Endothelial cell (in vitro differentiated cells): ENCODE measurements at regions not wholly inside any gene's neighbourhood (a gene's known extent, or its start where the extent isn't known, plus 50 kb on each side); places are given as distances from the start of the nearest gene placed in this dataset.

Source experiments
- DNase-seq: peaks from one replicate; pipeline ENCODE4 v3.0.0; 2021; ENCODE audit warnings: low spot score
- H3K27ac Mint-ChIP-seq: one replicate; pipeline ENCODE4 v1.8.0; 2021; ENCODE audit warnings: mixed read lengths, inconsistent platforms; ENCODE audit not compliant: unreplicated experiment
- H3K27me3 Mint-ChIP-seq: one replicate; pipeline ENCODE4 v1.8.0; 2021; ENCODE audit warnings: mild to moderate bottlenecking, moderate library complexity, mixed read lengths, inconsistent platforms; ENCODE audit not compliant: unreplicated experiment
- H3K36me3 Mint-ChIP-seq: one replicate; pipeline ENCODE4 v1.8.0; 2021; ENCODE audit warnings: mild to moderate bottlenecking, low read depth, mixed read lengths, inconsistent platforms; ENCODE audit not compliant: unreplicated experiment
- H3K4me1 Mint-ChIP-seq: one replicate; pipeline ENCODE4 v1.8.0; 2021; ENCODE audit warnings: mild to moderate bottlenecking, mixed read lengths, inconsistent platforms; ENCODE audit not compliant: unreplicated experiment
- H3K4me3 Mint-ChIP-seq: one replicate; pipeline ENCODE4 v1.8.0; 2021; ENCODE audit warnings: mild to moderate bottlenecking, mixed read lengths, inconsistent platforms; ENCODE audit not compliant: unreplicated experiment
- H3K9me3 Mint-ChIP-seq: one replicate; pipeline ENCODE4 v1.8.0; 2021; ENCODE audit warnings: mixed read lengths, inconsistent platforms; ENCODE audit not compliant: unreplicated experiment
- CTCF ChIP-seq: fragments of 200-600 bp; sonication (generic); IDR thresholded peaks from one replicate; pipeline ENCODE4 v1.5.0; 2021; ENCODE audit warnings: antibody characterized with exemption; ENCODE audit not compliant: unreplicated experiment

- Mint-ChIP-seq H3K27me3 (peaks cover 2% of the 10 kb centered on the region), H3K36me3 (no peaks in the 10 kb centered on the region), H3K4me1 (no peaks in the 10 kb centered on the region), H3K27ac (no peak overlapping the region), H3K4me3 (no peak overlapping the region), H3K9me3 (no peaks in the 10 kb centered on the region)
- TF ChIP-seq CTCF = no peak
- DNase-seq = no peak
Measured at GRCh38 chr1:69483246-69483645, 84.5 kb upstream of the LRRC7 start.

GRCh38 chr1:69485616-69486015, 82.1 kb upstream of the LRRC7 start:
- no peak for TF ChIP-seq CTCF
- Mint-ChIP-seq H3K4me1 (no peaks in the 10 kb centered on the region), H3K9me3 (no peaks in the 10 kb centered on the region), H3K36me3 (no peaks in the 10 kb centered on the region), H3K27me3 (peaks cover 2% of the 10 kb centered on the region), H3K4me3 (no peak overlapping the region), H3K27ac (no peak overlapping the region)
- no peak for DNase-seq

GRCh38 chr1:69491416-69491815, 76.3 kb upstream of the LRRC7 start:
- Mint-ChIP-seq H3K27me3 (no peaks in the 10 kb centered on the region), H3K4me1 (no peaks in the 10 kb centered on the region), H3K27ac (no peak overlapping the region), H3K36me3 (no peaks in the 10 kb centered on the region), H3K9me3 (no peaks in the 10 kb centered on the region), H3K4me3 (no peak overlapping the region)
- TF ChIP-seq CTCF = no peak
- DNase-seq = no peak

GRCh38 chr1:69492286-69492685, 75.4 kb upstream of the LRRC7 start:
- Mint-ChIP-seq H3K36me3 (no peaks in the 10 kb centered on the region), H3K27ac (no peak overlapping the region), H3K9me3 (no peaks in the 10 kb centered on the region), H3K4me3 (no peak overlapping the region), H3K4me1 (no peaks in the 10 kb centered on the region), H3K27me3 (no peaks in the 10 kb centered on the region)
- no peak for TF ChIP-seq CTCF
- no peak for DNase-seq

- Mint-ChIP-seq H3K9me3 (no peaks in the 10 kb centered on the region), H3K4me3 (no peak overlapping the region)
Measured at GRCh38 chr1:69494221-69494620, 73.5 kb upstream of the LRRC7 start.

More at GRCh38 chr1:69494221-69494620, 73.5 kb upstream of the LRRC7 start:
- no peak overlapping the region for H3K27ac Mint-ChIP-seq
- TF ChIP-seq CTCF = no peak
- H3K36me3 Mint-ChIP-seq = no peaks in the 10 kb centered on the region
- H3K27me3 Mint-ChIP-seq = no peaks in the 10 kb centered on the region
- no peak for DNase-seq
- H3K4me1 Mint-ChIP-seq = no peaks in the 10 kb centered on the region
